GM12865 (cell line): ENCODE measurements at regions not wholly inside any gene's neighbourhood (a gene's known extent, or its start where the extent isn't known, plus 50 kb on each side); places are given as distances from the start of the nearest gene placed in this dataset.

Experiments used
- DNase-seq: peaks from one replicate; pipeline ENCODE4 v3.0.0; 2010; ENCODE audit warnings: low read depth
- H3K4me3 ChIP-seq: 2 replicates; pipeline ENCODE4 v1.5.1; 2011; ENCODE audit warnings: mild to moderate bottlenecking, low read depth, low read length, control low read depth
- CTCF ChIP-seq: IDR thresholded peaks from 2 replicates; pipeline ENCODE4 v1.5.1; 2011; ENCODE audit warnings: low read length, control low read depth, low read depth, inconsistent platforms; ENCODE audit not compliant: insufficient read depth; ENCODE audit errors: missing control alignments

DNA sequence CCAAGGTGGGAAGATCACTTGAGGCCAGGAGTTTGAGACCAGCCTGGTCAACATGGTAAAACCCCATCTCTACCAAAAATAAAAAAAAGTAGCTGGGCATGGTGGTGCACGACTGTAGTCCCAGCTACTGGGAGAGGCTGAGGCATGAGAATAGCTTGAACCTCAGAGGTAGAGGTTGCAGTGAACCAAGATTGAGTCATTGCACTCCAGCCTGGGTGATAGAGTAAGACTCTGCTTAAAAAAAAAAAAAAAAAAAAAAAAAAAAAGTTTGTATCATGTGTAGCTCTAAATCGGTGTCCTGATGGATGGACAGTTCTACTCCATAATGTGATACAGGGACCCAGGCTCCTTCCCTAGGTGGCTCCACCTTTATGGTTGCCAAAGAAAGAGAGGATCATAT lies 497.1 kb upstream of the RBFOX1 start:
- H3K4me3 ChIP-seq = no peak overlapping the region
- TF ChIP-seq CTCF = no peak
- no peak for DNase-seq

DNA sequence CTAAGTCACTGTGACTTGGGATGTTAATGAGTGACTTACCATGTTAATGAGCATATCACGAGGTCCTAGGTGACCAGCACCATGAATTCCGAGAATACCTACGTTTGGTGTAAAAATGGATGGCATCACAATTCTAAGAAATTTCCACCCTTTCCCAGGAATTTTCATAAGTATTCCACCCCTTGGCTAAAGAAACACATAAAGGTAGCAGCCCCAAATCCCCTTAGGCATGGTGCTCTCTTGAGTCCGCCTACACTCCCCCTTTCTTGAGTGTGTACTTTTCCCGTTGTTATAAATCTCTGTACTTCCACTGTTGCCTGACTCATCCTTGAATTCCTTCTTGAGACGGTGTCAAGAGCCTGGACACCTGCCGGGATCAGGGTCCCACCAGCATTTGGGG lies 504.0 kb upstream of the RBFOX1 start:
- DNase-seq = no peak
- no peak overlapping the region for H3K4me3 ChIP-seq
- no peak for TF ChIP-seq CTCF

- no peak for DNase-seq
- TF ChIP-seq CTCF = no peak
- H3K4me3 ChIP-seq = no peak overlapping the region
Observed at GRCh38 chr16:6827931-6828330, 504.7 kb upstream of the RBFOX1 start.

DNA sequence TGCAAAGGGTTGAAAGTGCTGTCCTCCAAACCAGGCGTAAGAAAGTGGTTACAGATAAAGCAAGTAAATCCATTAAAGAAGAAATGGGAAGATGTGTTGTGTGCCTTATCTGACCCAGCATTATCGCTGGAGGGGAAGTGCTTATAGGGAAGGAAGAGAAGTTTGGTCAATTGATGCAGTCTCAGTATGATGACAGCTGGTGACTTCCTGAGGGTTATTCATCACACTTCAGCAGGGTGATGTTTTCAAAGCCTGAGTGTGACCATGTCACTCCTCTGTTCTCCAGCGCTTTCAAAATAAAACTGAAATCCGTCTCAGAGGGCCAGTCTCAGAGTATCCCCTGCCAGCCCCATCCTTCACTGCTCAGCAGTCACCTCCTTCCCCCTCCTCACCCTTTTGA lies 505.4 kb upstream of the RBFOX1 start:
- TF ChIP-seq CTCF = no peak
- H3K4me3 ChIP-seq = no peak overlapping the region
- DNase-seq = no peak

GRCh38 chr16:6822041-6822440 lies 510.6 kb upstream of the RBFOX1 start:
- DNase-seq = no peak
- no peak overlapping the region for H3K4me3 ChIP-seq
- no peak for TF ChIP-seq CTCF

DNA sequence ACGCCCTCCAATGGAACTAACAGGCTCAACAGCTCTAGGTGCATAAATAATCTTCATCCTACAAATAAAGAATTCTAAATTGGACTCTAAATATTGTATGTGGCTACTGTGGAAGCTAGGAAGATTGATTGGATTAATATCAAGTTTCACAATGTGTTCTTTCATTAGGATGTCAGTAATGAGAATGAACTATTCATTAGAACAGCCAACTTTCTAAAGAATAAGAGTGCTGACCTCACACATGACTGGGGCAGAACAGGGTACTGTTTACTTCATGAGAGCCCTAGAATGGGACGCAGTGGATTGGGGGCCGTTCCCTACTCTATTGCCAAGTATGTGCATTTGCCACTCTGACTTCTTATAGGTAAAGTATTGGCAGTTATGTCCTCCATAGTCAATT lies 528.2 kb upstream of the RBFOX1 start:
- no peak for TF ChIP-seq CTCF
- no peak for DNase-seq
- no peak overlapping the region for H3K4me3 ChIP-seq

DNA sequence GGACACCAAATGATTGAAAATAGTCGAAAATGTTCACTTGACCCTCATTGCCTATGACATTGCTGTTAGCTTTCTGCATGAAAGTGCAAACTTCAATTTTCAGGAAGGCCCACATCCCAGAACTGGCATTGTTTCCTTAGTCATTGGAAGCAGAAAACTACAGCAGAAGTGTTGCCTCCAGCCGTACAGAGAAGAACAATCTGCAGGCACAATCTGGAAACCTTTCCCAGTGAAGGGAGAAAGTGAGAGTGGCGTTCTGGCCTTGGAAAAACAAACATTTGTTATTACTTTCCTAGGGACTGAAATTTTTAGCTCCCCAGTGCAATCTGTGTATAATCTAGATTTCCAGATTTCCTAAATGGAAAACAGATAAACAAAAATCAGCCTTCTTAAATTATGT lies 529.5 kb upstream of the RBFOX1 start:
- H3K4me3 ChIP-seq = no peak overlapping the region
- DNase-seq = no peak
- TF ChIP-seq CTCF = no peak
